IMR-90 (cell line): ENCODE measurements at regions not wholly inside any gene's neighbourhood (a gene's known extent, or its start where the extent isn't known, plus 50 kb on each side); places are given as distances from the start of the nearest gene placed in this dataset.

Experiments
- ATAC-seq: fragments of 200-7000 bp; cut with Tn5 transposase; 2 replicates; pipeline ENCODE4 v1.9.1; 2020; ENCODE audit warnings: low read depth, mild to moderate bottlenecking, moderate library complexity
- BruUV-seq: library from RNA; stranded (reverse); fragments of 400-500 nt; replicated peaks from 2 replicates; lab custom pipeline; 2021; lab: Mats Ljungman, UMichigan
- CTCF ChIA-PET: fragments of 300-600 bp; formaldehyde crosslinking; extraction: SDS; loops from one replicate; lab custom pipeline; 2021; ENCODE audit warnings: antibody characterized with exemption; lab: Yijun Ruan, JAX
- POLR2A ChIA-PET: fragments of 300-600 bp; sonication (Branson Sonifier 250); formaldehyde crosslinking; loops from one replicate; lab custom pipeline; 2022; ENCODE audit warnings: antibody characterized with exemption; ENCODE audit not compliant: unreplicated experiment; lab: Charles Lee
- DNase-seq: peaks from one replicate; pipeline ENCODE4 v3.0.0; 2013
- H2AFZ ChIP-seq: replicated peaks from 2 replicates; pipeline ENCODE3; 2013; ENCODE audit warnings: low read length, mild to moderate bottlenecking; ENCODE audit not compliant: poor library complexity
- H2AK5ac ChIP-seq: 2 replicates; pipeline ENCODE4 v1.6.1; 2013; ENCODE audit warnings: low read depth, low read length, inconsistent platforms
- H2AK9ac ChIP-seq: replicated peaks from 2 replicates; pipeline ENCODE3; 2013; ENCODE audit warnings: mild to moderate bottlenecking, low read depth, low read length, moderate library complexity; ENCODE audit not compliant: poor library complexity
- H2BK120ac ChIP-seq: 2 replicates; pipeline ENCODE4 v1.6.1; 2013; ENCODE audit warnings: low read depth, low read length, inconsistent platforms
- H2BK15ac ChIP-seq: 3 replicates; pipeline ENCODE4 v1.6.1; 2013; ENCODE audit warnings: low read depth, low read length, inconsistent platforms
- H2BK20ac ChIP-seq: 2 replicates; pipeline ENCODE4 v1.6.1; 2013; ENCODE audit warnings: low read depth, mild to moderate bottlenecking, inconsistent platforms, low read length, moderate library complexity
- H2BK5ac ChIP-seq: 2 replicates; pipeline ENCODE4 v1.6.1; 2013; ENCODE audit warnings: mild to moderate bottlenecking, low read depth, low read length, inconsistent platforms; ENCODE audit not compliant: poor library complexity, severe bottlenecking
- H3K14ac ChIP-seq: replicated peaks from 2 replicates; pipeline ENCODE4 v1.6.1; 2013; ENCODE audit warnings: low read depth, low read length, inconsistent platforms
- H3K18ac ChIP-seq: 2 replicates; pipeline ENCODE4 v1.6.1; 2013; ENCODE audit warnings: low read depth, low read length, control low read depth
- H3K23ac ChIP-seq: 2 replicates; pipeline ENCODE4 v1.6.1; 2013; ENCODE audit warnings: low read depth, low read length, inconsistent platforms
- H3K27ac ChIP-seq: 2 replicates; pipeline ENCODE4 v1.5.1; 2013; ENCODE audit warnings: mild to moderate bottlenecking, control low read depth, low read length; ENCODE audit not compliant: insufficient read depth
- H3K27me3 ChIP-seq: 2 replicates; pipeline ENCODE4 v1.6.1; 2013; ENCODE audit warnings: low read length; ENCODE audit not compliant: control insufficient read depth, insufficient read depth
- H3K36me3 ChIP-seq: 2 replicates; pipeline ENCODE4 v1.6.1; 2013; ENCODE audit warnings: low read length, mixed read lengths; ENCODE audit not compliant: control insufficient read depth, insufficient read depth
- H3K4ac ChIP-seq: 2 replicates; pipeline ENCODE4 v1.6.1; 2013; ENCODE audit warnings: low read depth, low read length, inconsistent platforms
- H3K4me1 ChIP-seq: 2 replicates; pipeline ENCODE4 v1.6.1; 2013; ENCODE audit warnings: low read length, mixed read lengths; ENCODE audit not compliant: control insufficient read depth, insufficient read depth
- H3K4me2 ChIP-seq: 2 replicates; pipeline ENCODE4 v1.6.1; 2013; ENCODE audit warnings: low read depth, mild to moderate bottlenecking, control low read depth, low read length, moderate library complexity
- H3K4me3 ChIP-seq: 2 replicates; pipeline ENCODE4 v1.5.1; 2013; ENCODE audit warnings: low read depth, mild to moderate bottlenecking, control low read depth, low read length, moderate library complexity; ENCODE audit not compliant: insufficient read depth
- H3K56ac ChIP-seq: 2 replicates; pipeline ENCODE4 v1.6.1; 2013; ENCODE audit warnings: low read length, inconsistent platforms; ENCODE audit not compliant: insufficient read depth; ENCODE audit errors: extremely low read depth
- H3K79me1 ChIP-seq, 2 experiments: 2 replicates each; pipeline ENCODE4 v1.6.1; 2013; ENCODE audit warnings: low read length in 2 of 2, inconsistent platforms in 1 of 2, low read depth in 1 of 2
- H3K9ac ChIP-seq: 2 replicates; pipeline ENCODE4 v1.6.1; 2013; ENCODE audit warnings: low read depth, low read length, control low read depth
- H3K9me1 ChIP-seq: 2 replicates; pipeline ENCODE4 v1.6.1; 2013; ENCODE audit warnings: low read length, inconsistent platforms; ENCODE audit not compliant: insufficient read depth
- H3K9me3 ChIP-seq: 2 replicates; pipeline ENCODE4 v1.6.1; 2013; ENCODE audit warnings: low read length; ENCODE audit not compliant: control insufficient read depth, insufficient read depth
- H4K20me1 ChIP-seq: 2 replicates; pipeline ENCODE4 v1.6.1; 2013; ENCODE audit warnings: low read length, inconsistent platforms; ENCODE audit not compliant: insufficient read depth
- H4K5ac ChIP-seq: 2 replicates; pipeline ENCODE4 v1.6.1; 2013; ENCODE audit warnings: mild to moderate bottlenecking, low read depth, low read length, control low read depth
- H4K8ac ChIP-seq, 2 experiments: 2 replicates each; pipeline ENCODE4 v1.6.1; 2013; ENCODE audit warnings: low read depth in 2 of 2, low read length in 2 of 2, control low read depth in 1 of 2, inconsistent platforms in 1 of 2
- H4K91ac ChIP-seq: 2 replicates; pipeline ENCODE4 v1.6.1; 2013; ENCODE audit warnings: low read depth, low read length, inconsistent platforms; ENCODE audit not compliant: insufficient read depth
- BHLHE40 ChIP-seq: fragments of 150-350 bp; IDR thresholded peaks from 2 replicates; pipeline ENCODE4 v1.6.1; 2016; ENCODE audit warnings: mild to moderate bottlenecking, low read depth, low read length
- CEBPB ChIP-seq: IDR thresholded peaks from 2 replicates; pipeline ENCODE4 v1.6.1; 2012; ENCODE audit warnings: low read depth, low read length, improper control_type of control experiment
- CHD1 ChIP-seq: IDR thresholded peaks from 2 replicates; pipeline ENCODE4 v1.6.1; 2012; ENCODE audit warnings: low read depth, low read length, improper control_type of control experiment
- FOS ChIP-seq: fragments of 150-350 bp; IDR thresholded peaks from 2 replicates; pipeline ENCODE4 v1.6.1; 2016; ENCODE audit warnings: low read depth, low read length
- MAFK ChIP-seq: IDR thresholded peaks from 2 replicates; pipeline ENCODE4 v1.6.1; 2012; ENCODE audit warnings: low read depth, low read length, improper control_type of control experiment
- MAZ ChIP-seq: IDR thresholded peaks from 2 replicates; pipeline ENCODE4 v1.6.1; 2012; ENCODE audit warnings: low read depth, mild to moderate bottlenecking, low read length, improper control_type of control experiment, moderate library complexity, borderline replicate concordance
- MXI1 ChIP-seq: IDR thresholded peaks from 2 replicates; pipeline ENCODE4 v1.6.1; 2012; ENCODE audit warnings: low read depth, mild to moderate bottlenecking, low read length, moderate library complexity, borderline replicate concordance
- NFE2L2 ChIP-seq: fragments of 150-350 bp; IDR thresholded peaks from 2 replicates; pipeline ENCODE4 v1.6.1; 2016; ENCODE audit warnings: low read depth, mild to moderate bottlenecking, low read length
- POLR2A ChIP-seq: IDR thresholded peaks from 2 replicates; pipeline ENCODE4 v1.6.1; 2012; ENCODE audit warnings: mild to moderate bottlenecking, low read depth, low read length
- RAD21 ChIP-seq: IDR thresholded peaks from 2 replicates; pipeline ENCODE4 v1.6.1; 2012; ENCODE audit warnings: low read length, improper control_type of control experiment
- RCOR1 ChIP-seq: IDR thresholded peaks from 2 replicates; pipeline ENCODE4 v1.6.1; 2012; ENCODE audit warnings: mild to moderate bottlenecking, low read length, improper control_type of control experiment; ENCODE audit not compliant: insufficient replicate concordance
- RFX5 ChIP-seq: IDR thresholded peaks from 2 replicates; pipeline ENCODE4 v1.8.0; 2012; ENCODE audit warnings: low read depth, mild to moderate bottlenecking, low read length, moderate library complexity
- SMC3 ChIP-seq: fragments of 150-350 bp; IDR thresholded peaks from 2 replicates; pipeline ENCODE4 v1.6.1; 2016; ENCODE audit warnings: low read depth, mild to moderate bottlenecking, antibody characterized with exemption, low read length, moderate library complexity
- WGBS, 2 experiments: methylation state at CpG; one replicate each; pipeline versions ENCODE4 v1.1.5 to v1.1.7; 2013; ENCODE audit warnings: missing lambda C conversion rate in 2 of 2; ENCODE audit not compliant: insufficient read length in 1 of 2; ENCODE audit errors: extremely low coverage in 2 of 2; 5-methylcytosine and 5-hydroxymethylcytosine counted together
- dilution Hi-C: fragments of 300-500 bp; cut with HindIII; formaldehyde crosslinking; loops from one replicate; pipeline ENCODE4 v1.14.3; 2018; ENCODE audit warnings: low sequenced_read_pairs; ENCODE audit not compliant: unreplicated experiment
- in situ Hi-C: fragments of 300-500 bp; cut with MboI; formaldehyde crosslinking; loops from 3 replicates; pipeline ENCODE4 v1.14.3; 2019; ENCODE audit warnings: low sequenced_read_pairs, inconsistent platforms, mixed read lengths
- intact Hi-C: fragments of 100-400 bp; cut with micrococcal nuclease; formaldehyde crosslinking; loops from 2 replicates; pipeline ENCODE4 v1.10.0; 2022
- TF ChIP-seq, protein P1 (sequence below): conservative IDR thresholded peaks from 2 replicates; pipeline ENCODE4 v1.5.1; 2012; ENCODE audit warnings: mild to moderate bottlenecking, low read depth, low read length, improper control_type of control experiment
- TF ChIP-seq, protein P2 (sequence below): fragments of 150-350 bp; IDR thresholded peaks from 2 replicates; pipeline ENCODE4 v1.6.1; 2017; ENCODE audit warnings: mild to moderate bottlenecking, antibody characterized with exemption, low read length, low read depth
- TF ChIP-seq, protein P3 (sequence below): fragments of 150-350 bp; IDR thresholded peaks from 2 replicates; pipeline ENCODE4 v1.6.1; 2016; ENCODE audit warnings: low read depth, mild to moderate bottlenecking, low read length, moderate library complexity, borderline replicate concordance

DNA sequence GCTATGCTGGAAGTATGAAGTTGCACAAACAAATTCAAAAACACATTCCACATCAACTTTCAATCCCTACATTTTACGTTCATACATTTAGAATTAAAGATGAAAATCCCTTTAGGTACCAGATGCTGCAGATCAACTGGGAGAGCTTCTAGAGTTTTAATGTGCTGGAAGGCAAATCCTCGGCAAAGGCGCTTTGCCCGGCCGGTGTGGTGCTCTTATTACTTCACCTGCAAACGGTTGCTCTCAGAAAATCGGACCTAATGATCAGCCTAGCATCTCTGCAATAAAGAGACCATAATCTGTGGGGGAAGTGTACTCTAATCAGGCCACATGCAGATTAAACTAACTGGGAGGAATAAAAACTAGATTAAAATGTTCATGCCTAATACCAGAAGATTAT lies 513.8 kb downstream of the ZEB2 start:
- POLR2A ChIA-PET = no interaction called here
- TF ChIP-seq RFX5 (no peak), CEBPB (no peak), RCOR1 (no peak), NFE2L2 (no peak), MAZ (no peak), CHD1 (no peak), RAD21 (no peak), MXI1 (no peak), SMC3 (no peak), FOS (no peak), BHLHE40 (no peak), MAFK (no peak), POLR2A (no peak)
- TF ChIP-seq, protein P1, sequence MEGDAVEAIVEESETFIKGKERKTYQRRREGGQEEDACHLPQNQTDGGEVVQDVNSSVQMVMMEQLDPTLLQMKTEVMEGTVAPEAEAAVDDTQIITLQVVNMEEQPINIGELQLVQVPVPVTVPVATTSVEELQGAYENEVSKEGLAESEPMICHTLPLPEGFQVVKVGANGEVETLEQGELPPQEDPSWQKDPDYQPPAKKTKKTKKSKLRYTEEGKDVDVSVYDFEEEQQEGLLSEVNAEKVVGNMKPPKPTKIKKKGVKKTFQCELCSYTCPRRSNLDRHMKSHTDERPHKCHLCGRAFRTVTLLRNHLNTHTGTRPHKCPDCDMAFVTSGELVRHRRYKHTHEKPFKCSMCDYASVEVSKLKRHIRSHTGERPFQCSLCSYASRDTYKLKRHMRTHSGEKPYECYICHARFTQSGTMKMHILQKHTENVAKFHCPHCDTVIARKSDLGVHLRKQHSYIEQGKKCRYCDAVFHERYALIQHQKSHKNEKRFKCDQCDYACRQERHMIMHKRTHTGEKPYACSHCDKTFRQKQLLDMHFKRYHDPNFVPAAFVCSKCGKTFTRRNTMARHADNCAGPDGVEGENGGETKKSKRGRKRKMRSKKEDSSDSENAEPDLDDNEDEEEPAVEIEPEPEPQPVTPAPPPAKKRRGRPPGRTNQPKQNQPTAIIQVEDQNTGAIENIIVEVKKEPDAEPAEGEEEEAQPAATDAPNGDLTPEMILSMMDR = no peak
- TF ChIP-seq, protein P2, sequence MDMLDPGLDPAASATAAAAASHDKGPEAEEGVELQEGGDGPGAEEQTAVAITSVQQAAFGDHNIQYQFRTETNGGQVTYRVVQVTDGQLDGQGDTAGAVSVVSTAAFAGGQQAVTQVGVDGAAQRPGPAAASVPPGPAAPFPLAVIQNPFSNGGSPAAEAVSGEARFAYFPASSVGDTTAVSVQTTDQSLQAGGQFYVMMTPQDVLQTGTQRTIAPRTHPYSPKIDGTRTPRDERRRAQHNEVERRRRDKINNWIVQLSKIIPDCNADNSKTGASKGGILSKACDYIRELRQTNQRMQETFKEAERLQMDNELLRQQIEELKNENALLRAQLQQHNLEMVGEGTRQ = no peak
- TF ChIP-seq, protein P3, sequence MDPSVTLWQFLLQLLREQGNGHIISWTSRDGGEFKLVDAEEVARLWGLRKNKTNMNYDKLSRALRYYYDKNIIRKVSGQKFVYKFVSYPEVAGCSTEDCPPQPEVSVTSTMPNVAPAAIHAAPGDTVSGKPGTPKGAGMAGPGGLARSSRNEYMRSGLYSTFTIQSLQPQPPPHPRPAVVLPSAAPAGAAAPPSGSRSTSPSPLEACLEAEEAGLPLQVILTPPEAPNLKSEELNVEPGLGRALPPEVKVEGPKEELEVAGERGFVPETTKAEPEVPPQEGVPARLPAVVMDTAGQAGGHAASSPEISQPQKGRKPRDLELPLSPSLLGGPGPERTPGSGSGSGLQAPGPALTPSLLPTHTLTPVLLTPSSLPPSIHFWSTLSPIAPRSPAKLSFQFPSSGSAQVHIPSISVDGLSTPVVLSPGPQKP = no peak

More for the DNA sequence above, 513.8 kb downstream of the ZEB2 start:
- H2AFZ ChIP-seq = no peak overlapping the region
- no peaks in the 10 kb centered on the region for H3K36me3 ChIP-seq
- no peak overlapping the region for H3K23ac ChIP-seq
- DNase-seq (no peak), ATAC-seq (no peak)
- H2AK5ac ChIP-seq = no peak overlapping the region
- intact Hi-C loops = no loop called here
- CTCF ChIA-PET = no interaction called here
- no peak overlapping the region for H3K27ac ChIP-seq
- no peaks in the 10 kb centered on the region for H3K9me1 ChIP-seq
- no TSS peak for BruUV-seq
- H4K8ac ChIP-seq = no peak overlapping the region
- H2BK20ac ChIP-seq = no peak overlapping the region
- no peak overlapping the region for H3K4ac ChIP-seq
- no peak overlapping the region for H3K9ac ChIP-seq
- H4K91ac ChIP-seq = no peak overlapping the region
- H3K79me1 ChIP-seq = no peaks in the 10 kb centered on the region
- H3K14ac ChIP-seq = no peak overlapping the region
- no peak overlapping the region for H4K5ac ChIP-seq
- H3K56ac ChIP-seq = no peak overlapping the region
- no peak overlapping the region for H2BK120ac ChIP-seq
- in situ Hi-C loops = no loop called here
- dilution Hi-C loops = no loop called here
- H3K4me1 ChIP-seq = no peaks in the 10 kb centered on the region
- H3K18ac ChIP-seq = no peak overlapping the region
- H3K9me3 ChIP-seq = no peaks in the 10 kb centered on the region
- no peak overlapping the region for H2BK5ac ChIP-seq
- H2AK9ac ChIP-seq = no peak overlapping the region
- H2BK15ac ChIP-seq = no peak overlapping the region
- no peak overlapping the region for H3K4me3 ChIP-seq
- no peaks in the 10 kb centered on the region for H4K20me1 ChIP-seq
- H3K27me3 ChIP-seq = no peaks in the 10 kb centered on the region
- WGBS, 2 experiments = 100% methylated on average over 1 of the region's 7 CpGs; no CpG with 5 or more reads in 1 of the 2 experiments
- H3K4me2 ChIP-seq = no peak overlapping the region
